ENCODE measurements at regions not wholly inside any gene's neighbourhood (a gene's known extent, or its start where the extent isn't known, plus 50 kb on each side); places are given as distances from the start of the nearest gene placed in this dataset.

GRCh38 chr5:91255396-91256141, 127.5 kb downstream of the ARRDC3 start:
- Histone ChIP-seq H3K4me3 (ENCODE audit: low read depth, low read length) (no peak overlapping the region), H3K36me3 (no peaks in the 10 kb centered on the region), H3K27me3 (no peaks in the 10 kb centered on the region), H3K9me3 (no peaks in the 10 kb centered on the region), H3K4me1 (no peaks in the 10 kb centered on the region)
- no peak for DNase-seq
- TF ChIP-seq, protein P1, sequence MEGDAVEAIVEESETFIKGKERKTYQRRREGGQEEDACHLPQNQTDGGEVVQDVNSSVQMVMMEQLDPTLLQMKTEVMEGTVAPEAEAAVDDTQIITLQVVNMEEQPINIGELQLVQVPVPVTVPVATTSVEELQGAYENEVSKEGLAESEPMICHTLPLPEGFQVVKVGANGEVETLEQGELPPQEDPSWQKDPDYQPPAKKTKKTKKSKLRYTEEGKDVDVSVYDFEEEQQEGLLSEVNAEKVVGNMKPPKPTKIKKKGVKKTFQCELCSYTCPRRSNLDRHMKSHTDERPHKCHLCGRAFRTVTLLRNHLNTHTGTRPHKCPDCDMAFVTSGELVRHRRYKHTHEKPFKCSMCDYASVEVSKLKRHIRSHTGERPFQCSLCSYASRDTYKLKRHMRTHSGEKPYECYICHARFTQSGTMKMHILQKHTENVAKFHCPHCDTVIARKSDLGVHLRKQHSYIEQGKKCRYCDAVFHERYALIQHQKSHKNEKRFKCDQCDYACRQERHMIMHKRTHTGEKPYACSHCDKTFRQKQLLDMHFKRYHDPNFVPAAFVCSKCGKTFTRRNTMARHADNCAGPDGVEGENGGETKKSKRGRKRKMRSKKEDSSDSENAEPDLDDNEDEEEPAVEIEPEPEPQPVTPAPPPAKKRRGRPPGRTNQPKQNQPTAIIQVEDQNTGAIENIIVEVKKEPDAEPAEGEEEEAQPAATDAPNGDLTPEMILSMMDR (IDR thresholded peaks at IDR 0.05; ENCODE audit: low read depth, low read length): no peak

- no peaks in the 10 kb centered on the region for H3K4me1 ChIP-seq
- H3K4me3 ChIP-seq (ENCODE audit: low read depth, low read length): no peak overlapping the region
- no peaks in the 10 kb centered on the region for H3K9me3 ChIP-seq
- H3K36me3 ChIP-seq: no peaks in the 10 kb centered on the region
- no peak for DNase-seq
- H3K27me3 ChIP-seq: no peaks in the 10 kb centered on the region
- TF ChIP-seq, protein P1 (IDR thresholded peaks at IDR 0.05; ENCODE audit: low read depth, low read length): no peak
Observed at GRCh38 chr5:91252916-91253315, 130.2 kb downstream of the ARRDC3 start.

DNA sequence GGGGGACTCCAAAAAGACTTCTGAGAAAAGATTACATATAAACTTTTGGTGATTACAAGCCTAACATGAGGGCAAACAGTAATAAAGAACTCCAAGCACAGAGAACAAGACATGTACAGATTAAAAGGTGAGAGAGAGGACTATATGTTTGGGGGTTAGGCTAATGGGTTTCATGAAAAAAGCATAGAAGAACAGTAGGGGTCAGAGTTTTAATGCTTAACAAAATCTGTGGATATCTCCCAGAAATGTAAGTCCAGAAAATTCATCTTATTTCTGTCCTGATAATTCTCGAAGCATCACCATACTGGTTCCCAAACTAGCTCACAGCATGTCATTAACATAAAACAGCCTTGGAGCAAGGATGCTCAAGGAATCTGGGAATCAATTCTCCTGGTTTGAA, 137.2 kb downstream of the ARRDC3 start:
- Histone ChIP-seq H3K27me3 (no peaks in the 10 kb centered on the region), H3K9me3 (no peaks in the 10 kb centered on the region), H3K36me3 (no peaks in the 10 kb centered on the region), H3K4me1 (no peaks in the 10 kb centered on the region), H3K4me3 (ENCODE audit: low read depth, low read length) (no peak overlapping the region)
- no peak for DNase-seq
- TF ChIP-seq, protein P1 (IDR thresholded peaks at IDR 0.05; ENCODE audit: low read depth, low read length): no peak

DNA sequence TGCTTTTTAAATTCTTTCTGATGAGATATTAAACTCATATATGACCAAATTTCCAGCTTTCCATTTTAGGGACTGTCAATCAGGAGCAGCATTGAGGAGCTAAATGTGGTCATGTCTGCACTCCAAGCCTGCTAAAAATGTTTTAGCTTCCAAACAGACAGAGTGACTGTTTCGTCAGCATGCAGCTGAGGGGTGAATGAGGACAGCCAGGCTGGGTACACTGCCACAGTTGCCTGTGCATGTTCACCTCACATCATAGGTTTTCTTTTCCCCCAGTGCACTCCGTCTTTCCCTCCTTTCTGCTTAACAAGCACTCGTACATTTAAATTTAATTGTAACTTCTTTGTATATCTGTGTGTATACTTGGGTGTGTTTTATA, 138.1 kb downstream of the ARRDC3 start:
- Histone ChIP-seq H3K27me3 (no peaks in the 10 kb centered on the region), H3K36me3 (no peaks in the 10 kb centered on the region), H3K4me1 (no peaks in the 10 kb centered on the region), H3K4me3 (ENCODE audit: low read depth, low read length) (no peak overlapping the region), H3K9me3 (no peaks in the 10 kb centered on the region)
- TF ChIP-seq, protein P1 (IDR thresholded peaks at IDR 0.05; ENCODE audit: low read depth, low read length): no peak
- DNase-seq: no peak

DNA sequence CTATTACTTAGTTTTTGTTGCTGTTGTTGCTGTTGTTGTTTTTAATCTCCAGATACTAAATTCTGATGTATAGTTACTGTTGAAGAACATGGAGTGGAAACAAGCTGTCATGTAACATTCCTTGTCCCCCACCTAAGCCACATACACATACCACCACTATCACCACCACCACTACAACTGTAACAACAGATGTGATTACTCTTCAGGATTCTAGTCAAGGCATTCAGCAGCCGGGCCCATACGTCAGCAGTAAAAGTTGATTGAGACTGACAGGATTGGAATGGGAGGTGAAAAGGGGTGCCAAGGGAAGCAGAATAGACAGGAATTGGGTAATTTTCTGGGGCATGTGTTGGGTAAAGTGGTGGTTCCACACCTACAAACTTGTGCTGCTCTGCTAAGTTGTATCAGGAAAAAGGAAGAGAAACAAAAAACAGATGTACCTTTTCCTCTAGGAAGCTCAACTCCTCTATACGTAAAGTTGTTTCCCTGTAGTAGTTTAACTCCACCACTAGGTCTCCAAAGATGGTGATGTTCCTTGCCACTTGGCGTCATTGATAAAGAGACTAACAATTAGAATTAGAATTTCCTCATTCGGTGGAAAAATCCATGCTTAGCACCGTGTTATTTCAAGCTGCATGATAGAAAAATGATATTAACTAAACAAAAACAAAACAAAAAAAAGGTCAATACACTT, 138.6 kb downstream of the ARRDC3 start:
- no peaks in the 10 kb centered on the region for H3K9me3 ChIP-seq
- H3K4me1 ChIP-seq: no peaks in the 10 kb centered on the region
- no peaks in the 10 kb centered on the region for H3K36me3 ChIP-seq
- no peak overlapping the region for H3K4me3 ChIP-seq (ENCODE audit: low read depth, low read length)
- no peaks in the 10 kb centered on the region for H3K27me3 ChIP-seq
- no peak for DNase-seq
- TF ChIP-seq, protein P1 (IDR thresholded peaks at IDR 0.05; ENCODE audit: low read depth, low read length): no peak

DNA sequence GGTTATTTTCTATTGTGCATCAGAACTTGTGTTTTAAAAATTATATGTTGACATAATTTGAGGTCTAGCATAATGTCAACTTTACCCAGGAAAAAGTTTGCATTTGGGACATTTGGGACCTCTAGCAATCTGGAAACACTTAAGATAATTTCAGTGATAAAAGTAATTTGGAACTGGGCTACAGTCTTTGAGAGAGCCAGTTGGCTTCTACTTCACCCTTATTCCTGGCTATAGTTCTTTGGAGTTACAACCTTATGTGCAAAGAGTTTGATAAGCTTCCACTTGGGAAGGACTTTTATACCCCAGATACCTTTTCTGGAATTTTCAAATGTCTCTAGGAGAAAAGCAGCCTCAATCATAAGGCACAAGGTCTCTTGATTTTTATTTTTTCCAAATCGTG, 139.3 kb downstream of the ARRDC3 start:
- TF ChIP-seq, protein P1 (IDR thresholded peaks at IDR 0.05; ENCODE audit: low read depth, low read length): no peak
- no peak overlapping the region for H3K4me3 ChIP-seq (ENCODE audit: low read depth, low read length)

More for the DNA sequence above, 139.3 kb downstream of the ARRDC3 start:
- no peaks in the 10 kb centered on the region for H3K27me3 ChIP-seq
- no peak for DNase-seq
- H3K9me3 ChIP-seq: no peaks in the 10 kb centered on the region
- no peaks in the 10 kb centered on the region for H3K36me3 ChIP-seq
- H3K4me1 ChIP-seq: no peaks in the 10 kb centered on the region
